ENCODE measurements at regions not wholly inside any gene's neighbourhood (a gene's known extent, or its start where the extent isn't known, plus 50 kb on each side); places are given as distances from the start of the nearest gene placed in this dataset.

DNA sequence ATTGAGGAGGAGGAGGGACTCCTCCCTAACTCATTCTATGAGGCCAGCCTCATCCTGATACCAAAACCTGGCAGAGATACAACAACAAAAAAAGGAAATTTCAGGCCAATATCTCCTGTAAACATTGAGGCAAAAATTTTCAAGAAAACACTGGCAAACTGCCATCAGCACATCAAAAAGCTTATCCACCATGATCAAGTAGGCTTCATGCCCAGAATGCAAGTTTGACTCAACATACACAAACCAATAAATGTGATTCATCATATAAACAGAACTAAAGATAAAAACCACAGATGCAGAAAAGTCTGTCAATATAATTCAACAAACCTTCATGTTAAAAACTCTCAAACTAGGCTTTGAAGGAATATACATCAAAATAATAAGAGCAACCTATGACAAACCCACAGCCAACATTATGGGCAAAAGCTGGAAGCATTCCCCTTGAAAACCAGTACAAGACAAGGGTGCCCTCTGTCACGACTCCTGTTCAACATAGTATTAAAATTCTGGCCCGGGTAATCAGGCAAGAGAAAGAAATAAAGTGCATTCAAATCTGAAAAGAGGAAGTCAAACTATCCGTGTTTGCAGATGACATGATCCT, 1014.3 kb downstream of the CBLN2 start:
- CTCF ChIA-PET = no interaction called here
- TF ChIP-seq BHLHE40 (IDR thresholded peaks at IDR 0.05; ENCODE audit: borderline replicate concordance) (no peak), L3MBTL2 (conservative IDR thresholded peaks at IDR 0.05) (no peak), FOXA1 (IDR thresholded peaks at IDR 0.05) (no peak), NFRKB (IDR thresholded peaks at IDR 0.05) (no peak), SP1 (IDR thresholded peaks at IDR 0.05) (no peak), SUZ12 (IDR thresholded peaks at IDR 0.05) (no peak), ZNF384 (IDR thresholded peaks at IDR 0.05) (no peak)
- DNase-seq (ENCODE audit: extremely low spot score) = no peak
- POLR2A ChIA-PET = no interaction called here

DNA sequence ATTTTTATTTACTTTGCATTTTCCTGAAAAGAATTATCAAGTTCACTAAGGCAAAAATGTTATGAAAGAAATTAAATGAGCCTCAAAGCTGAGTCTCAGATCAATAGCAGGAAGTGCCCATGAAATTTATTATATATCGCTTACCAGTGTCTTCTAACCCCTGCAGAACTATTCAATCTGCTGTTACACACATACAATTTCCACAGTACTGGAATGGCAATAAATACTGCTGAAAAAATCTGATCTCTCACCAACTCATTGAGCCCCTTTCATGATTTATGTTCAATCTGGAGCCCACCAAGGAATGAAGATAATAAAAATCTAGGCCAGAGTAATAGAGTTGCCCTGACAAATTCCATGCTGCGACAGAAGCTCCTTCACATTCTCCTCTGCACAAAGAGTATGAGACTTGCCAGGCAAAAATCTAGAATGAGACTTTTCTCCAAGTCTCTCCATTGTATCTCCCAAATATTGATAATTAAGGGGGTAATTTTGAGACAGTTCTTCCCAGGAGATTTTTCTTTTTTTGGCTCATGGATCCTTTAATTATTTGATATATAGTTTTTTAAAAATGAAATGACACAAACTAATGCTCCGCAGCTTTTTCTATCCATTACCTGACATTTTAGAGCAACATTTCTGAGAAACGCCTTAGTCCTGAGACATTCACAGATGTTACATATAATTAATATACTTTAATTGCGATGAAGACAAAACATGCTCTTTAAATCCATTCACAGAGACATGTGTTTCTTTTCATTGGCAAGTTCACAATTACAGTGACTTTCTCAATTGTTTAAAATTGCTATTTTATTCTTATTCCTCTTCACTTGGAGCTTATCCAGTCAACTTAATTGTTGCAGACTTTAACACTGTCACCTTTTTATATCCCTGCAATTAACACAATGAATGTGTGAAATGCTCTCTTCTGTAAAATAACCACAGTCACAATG, 1020.4 kb downstream of the CBLN2 start:
- TF ChIP-seq HDGF (IDR thresholded peaks at IDR 0.05; ENCODE audit: borderline replicate concordance) (no peak), SUZ12 (IDR thresholded peaks at IDR 0.05) (no peak), FOXA1 (IDR thresholded peaks at IDR 0.05) (no peak), L3MBTL2 (conservative IDR thresholded peaks at IDR 0.05) (no peak), FOXK2 (IDR thresholded peaks at IDR 0.05) (no peak), FOXM1 (IDR thresholded peaks at IDR 0.05; ENCODE audit: borderline replicate concordance) (no peak), SP1 (IDR thresholded peaks at IDR 0.05) (no peak), LEF1 (IDR thresholded peaks at IDR 0.05; ENCODE audit: borderline replicate concordance) (no peak), ARNT (IDR thresholded peaks at IDR 0.05) (no peak), BHLHE40 (IDR thresholded peaks at IDR 0.05; ENCODE audit: borderline replicate concordance) (no peak), ZNF384 (IDR thresholded peaks at IDR 0.05) (no peak), CTBP1 (IDR thresholded peaks at IDR 0.05; ENCODE audit: borderline replicate concordance) (no peak), NFRKB (IDR thresholded peaks at IDR 0.05) (no peak), TARDBP (IDR thresholded peaks at IDR 0.05) (no peak), ELF4 (IDR thresholded peaks at IDR 0.05) (no peak)
- TF ChIP-seq, protein P1, sequence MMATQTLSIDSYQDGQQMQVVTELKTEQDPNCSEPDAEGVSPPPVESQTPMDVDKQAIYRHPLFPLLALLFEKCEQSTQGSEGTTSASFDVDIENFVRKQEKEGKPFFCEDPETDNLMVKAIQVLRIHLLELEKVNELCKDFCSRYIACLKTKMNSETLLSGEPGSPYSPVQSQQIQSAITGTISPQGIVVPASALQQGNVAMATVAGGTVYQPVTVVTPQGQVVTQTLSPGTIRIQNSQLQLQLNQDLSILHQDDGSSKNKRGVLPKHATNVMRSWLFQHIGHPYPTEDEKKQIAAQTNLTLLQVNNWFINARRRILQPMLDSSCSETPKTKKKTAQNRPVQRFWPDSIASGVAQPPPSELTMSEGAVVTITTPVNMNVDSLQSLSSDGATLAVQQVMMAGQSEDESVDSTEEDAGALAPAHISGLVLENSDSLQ (IDR thresholded peaks at IDR 0.05) = no peak
- no peak for DNase-seq (ENCODE audit: extremely low spot score)
- ChIA-PET CTCF (no interaction called here), POLR2A (no interaction called here)

DNA sequence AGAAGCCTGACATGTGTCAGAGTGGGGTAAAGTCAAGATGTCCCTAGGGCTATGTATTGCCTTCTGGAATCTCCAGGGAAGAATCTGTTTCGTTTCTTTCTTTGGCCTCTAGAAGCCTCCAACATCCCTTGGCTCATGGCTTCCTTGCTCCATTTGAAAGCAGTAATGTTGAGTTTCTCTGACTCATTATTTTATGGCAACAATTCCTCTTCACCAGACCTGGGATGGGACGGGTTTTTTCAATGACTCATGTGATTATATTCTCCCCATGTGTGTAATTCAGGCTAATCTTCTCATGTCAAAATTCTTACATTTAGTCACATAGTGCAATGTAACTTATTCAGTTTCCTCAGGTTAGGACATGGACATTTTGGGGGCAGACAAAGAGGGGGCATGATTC, 1038.6 kb downstream of the CBLN2 start:
- TF ChIP-seq ZNF384 (IDR thresholded peaks at IDR 0.05) = no peak
- TF ChIP-seq CTBP1 (IDR thresholded peaks at IDR 0.05; ENCODE audit: borderline replicate concordance) = no peak
- no peak for TF ChIP-seq TARDBP (IDR thresholded peaks at IDR 0.05)
- no peak for TF ChIP-seq NFRKB (IDR thresholded peaks at IDR 0.05)
- no peak for TF ChIP-seq SP1 (IDR thresholded peaks at IDR 0.05)
- TF ChIP-seq SUZ12 (IDR thresholded peaks at IDR 0.05) = no peak
- TF ChIP-seq FOXK2 (IDR thresholded peaks at IDR 0.05) = no peak
- TF ChIP-seq ELF4 (IDR thresholded peaks at IDR 0.05) = no peak
- no peak for TF ChIP-seq LEF1 (IDR thresholded peaks at IDR 0.05; ENCODE audit: borderline replicate concordance)
- no peak for TF ChIP-seq BHLHE40 (IDR thresholded peaks at IDR 0.05; ENCODE audit: borderline replicate concordance)
- no peak for TF ChIP-seq FOXM1 (IDR thresholded peaks at IDR 0.05; ENCODE audit: borderline replicate concordance)
- TF ChIP-seq, protein P1 (IDR thresholded peaks at IDR 0.05) = no peak
- no peak for TF ChIP-seq HDGF (IDR thresholded peaks at IDR 0.05; ENCODE audit: borderline replicate concordance)
- no peak for TF ChIP-seq L3MBTL2 (conservative IDR thresholded peaks at IDR 0.05)
- no peak for TF ChIP-seq ARNT (IDR thresholded peaks at IDR 0.05)
- no peak for TF ChIP-seq FOXA1 (IDR thresholded peaks at IDR 0.05)
- no peak for DNase-seq (ENCODE audit: extremely low spot score)
- ChIA-PET CTCF (no interaction called here), POLR2A (no interaction called here)

DNA sequence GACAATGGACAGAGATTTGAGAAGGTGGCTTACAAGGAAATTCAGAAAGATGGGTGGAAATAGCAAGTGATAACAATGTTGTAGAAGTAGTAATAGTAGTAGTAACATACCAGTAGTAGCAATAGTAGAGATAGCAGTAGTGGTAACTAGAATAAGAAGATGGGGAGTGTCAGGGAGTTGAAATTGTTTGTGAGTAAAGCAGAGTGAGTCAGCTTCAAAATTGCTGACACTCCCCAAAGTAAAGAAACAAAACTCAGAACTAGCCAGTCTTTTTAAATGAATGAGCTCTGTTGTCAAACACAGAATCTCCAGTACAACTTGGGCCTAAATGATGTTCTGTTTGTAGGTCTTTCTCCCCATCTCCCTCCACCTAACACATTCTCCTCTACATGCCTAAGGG, 1040.9 kb downstream of the CBLN2 start:
- CTCF ChIA-PET = no interaction called here

DNA sequence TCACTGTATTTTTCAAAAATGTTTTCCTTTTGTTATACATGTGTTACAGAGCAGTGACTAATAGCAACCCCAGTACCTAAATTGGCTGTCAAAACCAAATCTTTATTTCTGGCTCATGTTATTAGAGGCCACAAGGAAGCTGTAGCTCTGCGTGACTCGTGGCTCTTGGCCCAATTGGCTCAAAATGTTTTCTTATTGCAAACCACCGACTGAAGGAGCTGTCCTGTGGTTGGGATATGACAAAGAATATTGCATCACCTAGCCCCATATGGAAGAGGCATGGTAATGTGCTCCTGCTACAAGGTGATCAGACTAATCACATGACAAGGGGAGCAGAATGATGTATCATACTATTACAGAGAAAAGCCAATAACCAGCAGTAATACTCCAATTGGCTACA, 1058.5 kb downstream of the CBLN2 start:
- ChIA-PET POLR2A (no interaction called here), CTCF (no interaction called here)
- no peak for DNase-seq (ENCODE audit: extremely low spot score)
- no peak for TF ChIP-seq SP1 (IDR thresholded peaks at IDR 0.05)
- TF ChIP-seq ELF4 (IDR thresholded peaks at IDR 0.05) = no peak
- no peak for TF ChIP-seq NFRKB (IDR thresholded peaks at IDR 0.05)
- TF ChIP-seq BHLHE40 (IDR thresholded peaks at IDR 0.05; ENCODE audit: borderline replicate concordance) = no peak
- TF ChIP-seq L3MBTL2 (conservative IDR thresholded peaks at IDR 0.05) = no peak
- no peak for TF ChIP-seq ZNF384 (IDR thresholded peaks at IDR 0.05)

More for the DNA sequence above, 1040.9 kb downstream of the CBLN2 start:
- no peak for DNase-seq (ENCODE audit: extremely low spot score)
- POLR2A ChIA-PET = no interaction called here
- TF ChIP-seq BHLHE40 (IDR thresholded peaks at IDR 0.05; ENCODE audit: borderline replicate concordance) (no peak), ELF4 (IDR thresholded peaks at IDR 0.05) (no peak), SP1 (IDR thresholded peaks at IDR 0.05) (no peak), NFRKB (IDR thresholded peaks at IDR 0.05) (no peak), FOXK2 (IDR thresholded peaks at IDR 0.05) (no peak), SUZ12 (IDR thresholded peaks at IDR 0.05) (no peak), ZNF384 (IDR thresholded peaks at IDR 0.05) (no peak), L3MBTL2 (conservative IDR thresholded peaks at IDR 0.05) (no peak), FOXM1 (IDR thresholded peaks at IDR 0.05; ENCODE audit: borderline replicate concordance) (no peak), TARDBP (IDR thresholded peaks at IDR 0.05) (no peak), FOXA1 (IDR thresholded peaks at IDR 0.05) (no peak)
- TF ChIP-seq, protein P1 (IDR thresholded peaks at IDR 0.05) = no peak
